ENCODE measurements at regions not wholly inside any gene's neighbourhood (a gene's known extent, or its start where the extent isn't known, plus 50 kb on each side); places are given as distances from the start of the nearest gene placed in this dataset.

- TF ChIP-seq EZH2 (IDR thresholded peaks at IDR 0.05; ENCODE audit: low read depth, unreplicated experiment) (no peak), POLR2AphosphoS5 (IDR thresholded peaks at IDR 0.05; ENCODE audit: low read depth) (no peak), CTCF (conservative IDR thresholded peaks at IDR 0.05; ENCODE audit: low read depth in 2 of 2) (no peak), CREB1 (CRISPR knock-in tag; IDR thresholded peaks at IDR 0.05; ENCODE audit: low read depth) (no peak), REST (IDR thresholded peaks at IDR 0.05; ENCODE audit: unreplicated experiment) (no peak), EZH2phosphoT487 (IDR thresholded peaks at IDR 0.05; ENCODE audit: unreplicated experiment) (no peak), ETS1 (IDR thresholded peaks at IDR 0.05) (no peak), JUNB (IDR thresholded peaks at IDR 0.05; ENCODE audit: unreplicated experiment) (no peak), ZNF114 (CRISPR knock-in tag; IDR thresholded peaks at IDR 0.05) (no peak)
Observed at GRCh38 chr3:82386647-82387046, 625.2 kb upstream of the GBE1 start.
